ENCODE measurements at regions not wholly inside any gene's neighbourhood (a gene's known extent, or its start where the extent isn't known, plus 50 kb on each side); places are given as distances from the start of the nearest gene placed in this dataset.

DNA sequence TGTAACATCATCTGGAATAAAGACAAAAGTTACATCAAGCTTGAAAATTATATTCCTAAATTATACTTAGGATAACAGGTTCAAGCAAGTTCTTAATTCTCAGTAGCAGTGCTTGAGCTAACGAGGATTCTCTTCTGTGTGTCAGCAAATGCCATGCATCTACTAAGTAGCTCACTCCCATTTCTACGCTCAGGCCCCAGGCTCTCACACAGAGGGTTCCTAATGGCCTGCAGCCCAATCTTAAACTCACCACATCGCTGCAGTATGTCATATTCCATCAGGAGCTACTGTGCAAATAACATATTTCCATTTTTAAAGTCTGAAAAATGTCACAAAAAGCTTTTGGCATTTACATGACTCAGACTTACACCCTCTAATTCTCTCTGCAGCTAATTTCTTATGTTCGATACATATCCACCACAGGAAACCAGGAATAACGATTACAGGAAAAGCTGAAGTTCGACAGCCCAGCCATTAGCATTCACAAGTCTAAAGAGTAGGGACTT lies 474.8 kb downstream of the EFNA5 start:
- no peak overlapping the region for H3K4me3 ChIP-seq (ENCODE audit: low read depth, low read length)
- TF ChIP-seq CTCF (IDR thresholded peaks at IDR 0.05; ENCODE audit: low read depth, low read length), result no peak
- DNase-seq (ENCODE audit: low read depth, low spot score), result no peak
- in situ Hi-C loops (cut with HindIII; ENCODE audit: low sequenced_read_pairs), result no loop called here

DNA sequence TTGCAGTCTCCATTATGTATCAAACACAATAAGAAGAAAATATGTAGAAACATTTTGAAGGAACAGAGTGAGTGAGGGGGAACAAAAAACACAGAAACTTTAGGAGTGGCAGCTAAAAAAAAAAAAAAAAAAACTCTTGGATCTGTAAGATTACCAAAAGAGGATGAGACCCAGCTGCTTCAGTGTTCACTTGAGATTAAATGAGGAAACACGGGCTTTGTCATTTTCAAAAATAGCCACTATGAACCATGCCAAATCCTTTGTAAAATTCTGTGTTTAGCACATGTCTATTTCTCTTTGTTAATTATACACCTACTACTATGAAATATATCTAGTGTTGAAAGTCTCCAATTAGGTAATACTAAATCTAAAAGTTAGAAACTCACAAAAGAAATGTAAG lies 485.9 kb downstream of the EFNA5 start:
- in situ Hi-C loops (cut with HindIII; ENCODE audit: low sequenced_read_pairs), result no loop called here

GRCh38 chr5:107184066-107184465 lies 486.7 kb downstream of the EFNA5 start:
- DNase-seq (ENCODE audit: low read depth, low spot score), result no peak
- in situ Hi-C loops (cut with HindIII; ENCODE audit: low sequenced_read_pairs), result no loop called here
- H3K4me3 ChIP-seq (ENCODE audit: low read depth, low read length), result no peak overlapping the region
- TF ChIP-seq CTCF (IDR thresholded peaks at IDR 0.05; ENCODE audit: low read depth, low read length), result no peak

More for the DNA sequence above, 485.9 kb downstream of the EFNA5 start:
- H3K4me3 ChIP-seq (ENCODE audit: low read depth, low read length), result no peak overlapping the region
- no peak for DNase-seq (ENCODE audit: low read depth, low spot score)
- TF ChIP-seq CTCF (IDR thresholded peaks at IDR 0.05; ENCODE audit: low read depth, low read length), result no peak

- no peak for TF ChIP-seq CTCF (IDR thresholded peaks at IDR 0.05; ENCODE audit: low read depth, low read length)
- in situ Hi-C loops (cut with HindIII; ENCODE audit: low sequenced_read_pairs), result no loop called here
- no peak overlapping the region for H3K4me3 ChIP-seq (ENCODE audit: low read depth, low read length)
- no peak for DNase-seq (ENCODE audit: low read depth, low spot score)
Measured at GRCh38 chr5:107170620-107171019, 500.1 kb downstream of the EFNA5 start.

GRCh38 chr5:107169867-107170266 lies 500.9 kb downstream of the EFNA5 start:
- no peak for DNase-seq (ENCODE audit: low read depth, low spot score)
- no peak overlapping the region for H3K4me3 ChIP-seq (ENCODE audit: low read depth, low read length)
- no peak for TF ChIP-seq CTCF (IDR thresholded peaks at IDR 0.05; ENCODE audit: low read depth, low read length)
- in situ Hi-C loops (cut with HindIII; ENCODE audit: low sequenced_read_pairs), result no loop called here

DNA sequence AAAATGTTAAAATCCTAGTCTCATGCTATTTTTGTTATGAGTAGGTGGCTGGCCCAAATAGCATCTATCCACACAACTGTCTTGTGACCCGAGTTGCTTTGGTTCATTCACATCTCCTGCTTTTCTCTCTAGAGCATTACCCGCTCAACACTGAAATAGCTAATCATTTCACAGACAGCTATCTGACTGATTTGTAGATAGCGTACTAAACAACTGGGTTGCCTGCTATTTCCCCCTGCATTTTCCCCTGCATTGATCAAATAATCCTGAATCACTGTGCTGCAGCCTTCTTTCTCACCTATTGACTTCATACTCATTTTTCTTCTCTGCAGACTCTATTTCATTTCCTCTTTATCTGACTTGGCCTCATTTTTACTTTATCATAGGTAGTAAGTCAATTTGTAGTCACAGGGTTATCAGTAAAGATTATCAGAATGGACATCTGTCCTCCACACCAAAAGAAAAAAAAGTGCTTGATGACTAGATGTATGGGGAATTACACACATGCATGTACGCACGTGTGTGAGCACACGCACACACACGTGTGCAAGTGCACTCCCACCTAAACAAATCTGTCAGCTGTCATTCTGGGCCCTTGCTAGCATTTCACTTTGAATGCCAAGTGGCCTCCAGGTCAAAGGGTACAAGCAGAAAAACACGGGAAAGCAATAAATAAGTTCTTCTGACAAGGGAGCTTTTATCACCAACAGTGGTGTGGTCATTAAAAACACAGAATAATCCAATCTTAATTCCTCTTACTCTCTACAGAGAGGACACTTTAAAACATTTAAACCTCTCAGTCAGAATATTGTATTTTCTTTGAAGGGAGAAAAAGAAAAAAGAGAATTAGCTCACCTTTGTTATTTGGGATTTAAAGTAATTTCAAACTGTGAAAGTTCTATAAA lies 501.6 kb downstream of the EFNA5 start:
- in situ Hi-C loops (cut with HindIII; ENCODE audit: low sequenced_read_pairs), result no loop called here
- no peak overlapping the region for H3K4me3 ChIP-seq (ENCODE audit: low read depth, low read length)
- TF ChIP-seq CTCF (IDR thresholded peaks at IDR 0.05; ENCODE audit: low read depth, low read length), result no peak
- DNase-seq (ENCODE audit: low read depth, low spot score), result no peak
